Vagina (tissue), 2 donors: ENCODE measurements at regions not wholly inside any gene's neighbourhood (a gene's known extent, or its start where the extent isn't known, plus 50 kb on each side); places are given as distances from the start of the nearest gene placed in this dataset.
"Not testable (repeated sequence)": the region's sequence is repeated elsewhere in the genome, so short reads cannot be mapped to it uniquely, and the experiment has no call there.

Experiments used
- DNase-seq, 2 donors: peaks; one replicate each; pipeline ENCODE4 v3.0.0-alpha.2; 2017; ENCODE audit errors: extremely low spot score in 2 of 2
- H3K27ac ChIP-seq: fragments of 200-600 bp; sonication (generic); one replicate; pipeline ENCODE4 v1.5.1; 2019
- H3K27me3 ChIP-seq: fragments of 200-600 bp; sonication (generic); one replicate; pipeline ENCODE4 v1.5.1; 2019
- H3K36me3 ChIP-seq, 2 donors: fragments of 200-600 bp; sonication (generic); one replicate each; pipeline ENCODE4 v1.5.1; 2017 to 2019
- H3K4me1 ChIP-seq: fragments of 200-600 bp; sonication (generic); one replicate; pipeline ENCODE4 v1.5.1; 2019
- H3K4me3 ChIP-seq, 2 donors: fragments of 200-600 bp; sonication (generic); 1 replicate in 1 of 2; 2 replicates in 1 of 2; pipeline ENCODE4 v1.5.1; 2016 to 2019
- H3K9me3 ChIP-seq: fragments of 200-600 bp; sonication (generic); one replicate; pipeline ENCODE4 v1.5.1; 2019
- POLR2A ChIP-seq, 2 donors: fragments of 450-650 bp; IDR thresholded peaks; one replicate each; pipeline ENCODE4 v1.6.1; 2017; ENCODE audit warnings: antibody characterized with exemption in 2 of 2, mild to moderate bottlenecking in 2 of 2, moderate library complexity in 2 of 2
- POLR2AphosphoS5 ChIP-seq, 2 donors: sonication (generic); formaldehyde crosslinking; IDR thresholded peaks; one replicate each; pipeline ENCODE4 v1.9.0; 2017; ENCODE audit warnings: antibody characterized with exemption in 2 of 2, mild to moderate bottlenecking in 2 of 2, low read depth in 1 of 2; ENCODE audit not compliant: insufficient read depth in 1 of 2
- intact Hi-C: fragments of 100-400 bp; cut with DNase I; formaldehyde crosslinking; loops from one replicate; pipeline ENCODE4 v1.15.1; 2023
- TF ChIP-seq, protein P1 (sequence below), 3 experiments: fragments of 450-650 bp in 2 of 3; fragments of 200-600 bp in 1 of 3; sonication (generic) in 1 of 3; IDR thresholded peaks; one replicate each; pipeline ENCODE4 v1.5.1; 2017 to 2019; ENCODE audit warnings: antibody characterized with exemption in 3 of 3, mild to moderate bottlenecking in 2 of 3, moderate library complexity in 2 of 3

GRCh38 chr15:19944261-19944888 is 597.2 kb downstream of the GOLGA6L6 start:
- Histone ChIP-seq H3K27me3 (no peaks in the 10 kb centered on the region), H3K36me3 (no peaks in the 10 kb centered on the region), H3K27ac (no peak overlapping the region), H3K4me3 (no peak overlapping the region), H3K4me1 (no peaks in the 10 kb centered on the region), H3K9me3 (no peaks in the 10 kb centered on the region)
- DNase-seq = no peak
- TF ChIP-seq, protein P1, sequence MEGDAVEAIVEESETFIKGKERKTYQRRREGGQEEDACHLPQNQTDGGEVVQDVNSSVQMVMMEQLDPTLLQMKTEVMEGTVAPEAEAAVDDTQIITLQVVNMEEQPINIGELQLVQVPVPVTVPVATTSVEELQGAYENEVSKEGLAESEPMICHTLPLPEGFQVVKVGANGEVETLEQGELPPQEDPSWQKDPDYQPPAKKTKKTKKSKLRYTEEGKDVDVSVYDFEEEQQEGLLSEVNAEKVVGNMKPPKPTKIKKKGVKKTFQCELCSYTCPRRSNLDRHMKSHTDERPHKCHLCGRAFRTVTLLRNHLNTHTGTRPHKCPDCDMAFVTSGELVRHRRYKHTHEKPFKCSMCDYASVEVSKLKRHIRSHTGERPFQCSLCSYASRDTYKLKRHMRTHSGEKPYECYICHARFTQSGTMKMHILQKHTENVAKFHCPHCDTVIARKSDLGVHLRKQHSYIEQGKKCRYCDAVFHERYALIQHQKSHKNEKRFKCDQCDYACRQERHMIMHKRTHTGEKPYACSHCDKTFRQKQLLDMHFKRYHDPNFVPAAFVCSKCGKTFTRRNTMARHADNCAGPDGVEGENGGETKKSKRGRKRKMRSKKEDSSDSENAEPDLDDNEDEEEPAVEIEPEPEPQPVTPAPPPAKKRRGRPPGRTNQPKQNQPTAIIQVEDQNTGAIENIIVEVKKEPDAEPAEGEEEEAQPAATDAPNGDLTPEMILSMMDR (IDR thresholded peaks at IDR 0.05) = no peak
- no peak for TF ChIP-seq POLR2A (IDR thresholded peaks at IDR 0.05)
- TF ChIP-seq POLR2AphosphoS5 (IDR thresholded peaks at IDR 0.05; ENCODE audit: insufficient read depth in 1 of 2, low read depth in 1 of 2) = no peak
- intact Hi-C loops = no loop called here

- H3K36me3 ChIP-seq = no peaks in the 10 kb centered on the region
- DNase-seq = no peak
- H3K9me3 ChIP-seq = no peaks in the 10 kb centered on the region
- H3K4me3 ChIP-seq = no peak overlapping the region
- TF ChIP-seq, protein P1 (IDR thresholded peaks at IDR 0.05) = no peak
- no peak for TF ChIP-seq POLR2A (IDR thresholded peaks at IDR 0.05)
- no peak for TF ChIP-seq POLR2AphosphoS5 (IDR thresholded peaks at IDR 0.05; ENCODE audit: insufficient read depth in 1 of 2, low read depth in 1 of 2)
- H3K27ac ChIP-seq = no peak overlapping the region
- no peaks in the 10 kb centered on the region for H3K27me3 ChIP-seq
- H3K4me1 ChIP-seq = no peaks in the 10 kb centered on the region
- intact Hi-C loops = no loop called here
Observed at GRCh38 chr15:19943515-19943914, 598.1 kb downstream of the GOLGA6L6 start.

- H3K4me1 ChIP-seq, H3K9me3 ChIP-seq, H3K4me3 ChIP-seq, intact Hi-C loops, DNase-seq, H3K27ac ChIP-seq, H3K36me3 ChIP-seq, H3K27me3 ChIP-seq: not testable (repeated sequence)
Observed at GRCh38 chr15:19903281-19903680, 638.3 kb downstream of the GOLGA6L6 start.

GRCh38 chr15:19902388-19902787 is 639.2 kb downstream of the GOLGA6L6 start:
- intact Hi-C loops, H3K27ac ChIP-seq, H3K4me3 ChIP-seq, H3K27me3 ChIP-seq, H3K4me1 ChIP-seq, H3K9me3 ChIP-seq, H3K36me3 ChIP-seq, DNase-seq: not testable (repeated sequence)

GRCh38 chr15:19901414-19901813 is 640.2 kb downstream of the GOLGA6L6 start:
- H3K27me3 ChIP-seq, H3K4me1 ChIP-seq, H3K9me3 ChIP-seq, H3K27ac ChIP-seq, DNase-seq, intact Hi-C loops, H3K36me3 ChIP-seq, H3K4me3 ChIP-seq: not testable (repeated sequence)

- no peak for DNase-seq
- H3K9me3 ChIP-seq = no peaks in the 10 kb centered on the region
- no peaks in the 10 kb centered on the region for H3K27me3 ChIP-seq
- H3K4me3 ChIP-seq = no peak overlapping the region
- no peak overlapping the region for H3K27ac ChIP-seq
- H3K36me3 ChIP-seq = no peaks in the 10 kb centered on the region
- TF ChIP-seq, protein P1 (IDR thresholded peaks at IDR 0.05) = no peak
- TF ChIP-seq POLR2A (IDR thresholded peaks at IDR 0.05) (no peak), POLR2AphosphoS5 (IDR thresholded peaks at IDR 0.05; ENCODE audit: insufficient read depth in 1 of 2, low read depth in 1 of 2) (no peak)
- no peaks in the 10 kb centered on the region for H3K4me1 ChIP-seq
- intact Hi-C loops = no loop called here
Observed at GRCh38 chr15:19899021-19899824, 642.4 kb downstream of the GOLGA6L6 start.

DNA sequence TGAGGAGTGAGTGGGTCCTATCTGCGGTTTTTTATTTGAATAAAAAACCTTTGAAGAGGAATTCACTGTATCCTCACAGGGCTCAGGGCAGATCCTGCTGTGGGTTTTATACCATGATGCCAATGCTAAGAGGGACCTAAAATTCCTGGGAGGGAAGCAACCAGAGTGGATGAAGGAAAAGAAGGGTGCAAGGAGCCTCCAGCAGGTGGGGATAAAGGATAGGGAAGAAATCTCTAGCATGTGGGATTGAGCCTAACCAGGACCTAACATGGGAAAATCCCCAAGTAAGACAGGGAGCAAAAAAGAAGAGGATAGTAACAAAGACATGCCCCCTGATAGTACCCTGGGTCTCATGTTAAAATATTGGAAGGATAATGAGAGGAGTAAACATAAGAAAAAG is 652.8 kb downstream of the GOLGA6L6 start:
- intact Hi-C loops, H3K9me3 ChIP-seq, H3K4me3 ChIP-seq, H3K27ac ChIP-seq, H3K27me3 ChIP-seq, DNase-seq, H3K4me1 ChIP-seq, H3K36me3 ChIP-seq: not testable (repeated sequence)

GRCh38 chr15:19844061-19844460 is 697.5 kb downstream of the GOLGA6L6 start:
- intact Hi-C loops = not testable (repeated sequence)

More at GRCh38 chr15:19844061-19844460, 697.5 kb downstream of the GOLGA6L6 start:
- not testable (repeated sequence) for H3K4me1 ChIP-seq, H3K4me3 ChIP-seq, H3K36me3 ChIP-seq, H3K27me3 ChIP-seq, H3K27ac ChIP-seq, H3K9me3 ChIP-seq, DNase-seq
